A549 (cell line): ENCODE measurements at regions not wholly inside any gene's neighbourhood (a gene's known extent, or its start where the extent isn't known, plus 50 kb on each side); places are given as distances from the start of the nearest gene placed in this dataset.
"Not testable (repeated sequence)": the region's sequence is repeated elsewhere in the genome, so short reads cannot be mapped to it uniquely, and the experiment has no call there.

Experiments
- ATAC-seq, 2 experiments: fragments of 200-7000 bp in 1 of 2; fragments of >200 bp in 1 of 2; cut with Nextera tagmentation in 1 of 2; cut with Tn5 transposase in 1 of 2; 3 replicates each; pipeline versions ENCODE4 v1.8.0 to v1.9.1; 2018 to 2020; ENCODE audit warnings: mild to moderate bottlenecking in 1 of 2, moderate library complexity in 1 of 2
- CTCF ChIA-PET: fragments of 300-600 bp; sonication (Branson Sonifier 250); formaldehyde crosslinking; extraction: SDS; loops from one replicate; lab custom pipeline; 2021; ENCODE audit warnings: antibody characterized with exemption, inconsistent platforms; lab: Yijun Ruan, JAX
- POLR2A ChIA-PET: fragments of 350-600 bp; formaldehyde crosslinking; extraction: SDS; loops from one replicate; lab custom pipeline; 2021; ENCODE audit warnings: antibody characterized with exemption, inconsistent platforms; lab: Yijun Ruan, JAX
- DNase-seq, 2 experiments: peaks; one replicate each; pipeline versions ENCODE4 v3.0.0 to v3.0.0-alpha.2; 2011 to 2016; ENCODE audit warnings: low read depth in 1 of 2, low spot score in 1 of 2
- FAIRE-seq: peaks from 2 replicates; lab custom pipeline; 2011; peaks lifted over from hg19 to GRCh38; lab: Jason Lieb, UNC
- H3K27ac ChIP-seq, 2 experiments: fragments of >200 bp; sonication (Bioruptor Twin); formaldehyde crosslinking; 3 replicates each; pipeline ENCODE4 v1.5.1; 2016 to 2017
- H3K4me1 ChIP-seq: fragments of >200 bp; sonication (Bioruptor Twin); formaldehyde crosslinking; 3 replicates; pipeline ENCODE4 v1.6.1; 2016
- H3K4me2 ChIP-seq: fragments of >200 bp; sonication (Bioruptor Twin); formaldehyde crosslinking; 3 replicates; pipeline ENCODE4 v1.6.1; 2016
- H3K4me3 ChIP-seq: fragments of >200 bp; sonication (Bioruptor Twin); formaldehyde crosslinking; 3 replicates; pipeline ENCODE4 v1.5.1; 2016
- H3K9me3 ChIP-seq: fragments of >200 bp; sonication (Bioruptor Twin); formaldehyde crosslinking; 3 replicates; pipeline ENCODE4 v1.6.1; 2016
- ATOH8 ChIP-seq: fragments of 250-450 bp; sonication (Bioruptor Pico); IDR thresholded peaks from 2 replicates; pipeline ENCODE4 v1.5.0; 2020; ENCODE audit warnings: low read depth, mild to moderate bottlenecking, moderate library complexity
- BHLHE40 ChIP-seq: IDR thresholded peaks from 2 replicates; pipeline ENCODE4 v1.6.1; 2012; ENCODE audit warnings: low read depth, low read length, inconsistent platforms
- CHD4 ChIP-seq: fragments of 200-600 bp; sonication (generic); IDR thresholded peaks from 2 replicates; pipeline ENCODE4 v1.6.1; 2016; ENCODE audit warnings: antibody characterized with exemption, mild to moderate bottlenecking, borderline replicate concordance
- EHF ChIP-seq: fragments of 250-450 bp; sonication (Bioruptor Pico); IDR thresholded peaks from 2 replicates; pipeline ENCODE4 v1.5.0; 2020; ENCODE audit warnings: mild to moderate bottlenecking
- EHMT2 ChIP-seq: fragments of 200-600 bp; sonication (generic); IDR thresholded peaks from 2 replicates; pipeline ENCODE4 v1.6.1; 2016; ENCODE audit warnings: antibody characterized with exemption, low read depth, mild to moderate bottlenecking, moderate library complexity
- ELK1 ChIP-seq: fragments of 150-350 bp; IDR thresholded peaks from 2 replicates; pipeline ENCODE4 v1.6.1; 2014; ENCODE audit warnings: low read depth, mild to moderate bottlenecking, low read length
- EP300 ChIP-seq, 2 experiments: fragments of >200 bp; sonication (Bioruptor Twin); formaldehyde crosslinking; IDR thresholded peaks; 2 replicates in 1 of 2; 3 replicates in 1 of 2; pipeline ENCODE4 v1.6.1; 2016 to 2017
- FOSB ChIP-seq: fragments of 250-450 bp; sonication (Bioruptor Pico); IDR thresholded peaks from 2 replicates; pipeline ENCODE4 v1.5.0; 2020; ENCODE audit warnings: mild to moderate bottlenecking, moderate library complexity
- FOSL2 ChIP-seq, 2 experiments: fragments of 450-650 bp in 1 of 2; fragments of >200 bp in 1 of 2; sonication (Bioruptor Twin) in 1 of 2; formaldehyde crosslinking; IDR thresholded peaks; 2 replicates each; pipeline versions ENCODE4 v1.5.0 to v1.6.1; 2016 to 2020; ENCODE audit warnings: mild to moderate bottlenecking in 1 of 2, moderate library complexity in 1 of 2
- HOXA7 ChIP-seq: fragments of 250-450 bp; sonication (Bioruptor Pico); IDR thresholded peaks from 2 replicates; pipeline ENCODE4 v1.5.0; 2020; ENCODE audit warnings: mild to moderate bottlenecking, moderate library complexity
- JUN ChIP-seq, 2 experiments: fragments of >200 bp; sonication (Bioruptor Twin); formaldehyde crosslinking; IDR thresholded peaks; 2 replicates in 1 of 2; 3 replicates in 1 of 2; pipeline ENCODE4 v1.6.1; 2016 to 2017
- KDM5A ChIP-seq: fragments of 200-600 bp; sonication (generic); IDR thresholded peaks from 2 replicates; pipeline ENCODE4 v1.6.1; 2016; ENCODE audit warnings: antibody characterized with exemption, mild to moderate bottlenecking
- MAZ ChIP-seq: fragments of 150-350 bp; IDR thresholded peaks from 2 replicates; pipeline ENCODE4 v1.6.1; 2014; ENCODE audit warnings: antibody characterized with exemption, low read depth, low read length, borderline replicate concordance
- NR3C1 ChIP-seq: fragments of >200 bp; sonication (Bioruptor Twin); formaldehyde crosslinking; IDR thresholded peaks from 3 replicates; pipeline ENCODE4 v1.6.1; 2017
- POLR2AphosphoS2 ChIP-seq: conservative IDR thresholded peaks from 2 replicates; pipeline ENCODE4 v1.6.1; 2012; ENCODE audit warnings: low read length, improper control_type of control experiment, inconsistent platforms
- RCOR1 ChIP-seq: fragments of 150-350 bp; IDR thresholded peaks from 2 replicates; pipeline ENCODE4 v1.6.1; 2014; ENCODE audit warnings: antibody characterized with exemption, low read length, low read depth
- RFX5 ChIP-seq: fragments of 450-650 bp; IDR thresholded peaks from 2 replicates; pipeline ENCODE4 v1.7.1; 2014; ENCODE audit warnings: antibody characterized with exemption, mild to moderate bottlenecking, moderate library complexity
- ZC3H11A ChIP-seq: fragments of 450-650 bp; IDR thresholded peaks from 2 replicates; pipeline ENCODE4 v1.6.1; 2014; ENCODE audit warnings: antibody characterized with exemption, mild to moderate bottlenecking
- ZFP36 ChIP-seq: fragments of 450-650 bp; IDR thresholded peaks from 2 replicates; pipeline ENCODE4 v1.6.1; 2014; ENCODE audit warnings: borderline replicate concordance; ENCODE audit not compliant: partially characterized antibody
- ZNF302 ChIP-seq: fragments of 250-450 bp; sonication (Bioruptor Pico); IDR thresholded peaks from 2 replicates; pipeline ENCODE4 v1.9.0; 2021; ENCODE audit warnings: inconsistent platforms, mild to moderate bottlenecking, moderate library complexity
- ZSCAN20 ChIP-seq: fragments of 250-450 bp; sonication (Bioruptor Pico); IDR thresholded peaks from 2 replicates; pipeline ENCODE4 v1.8.0; 2022; ENCODE audit warnings: mild to moderate bottlenecking, moderate library complexity
- WGBS: methylation state at CpG from one replicate; pipeline ENCODE4 v1.1.6; 2017; ENCODE audit errors: missing lambda C conversion rate; 5-methylcytosine and 5-hydroxymethylcytosine counted together
- TF ChIP-seq, protein P1 (sequence below): fragments of 250-450 bp; sonication (Bioruptor Pico); IDR thresholded peaks from 2 replicates; pipeline ENCODE4 v1.5.0; 2021; ENCODE audit warnings: mild to moderate bottlenecking, moderate library complexity, borderline replicate concordance

- H3K4me1 ChIP-seq, result peaks cover 14% of the 10 kb centered on the region
- H3K4me3 ChIP-seq, result no peak overlapping the region
- FAIRE-seq, result peak; percentile 54
- H3K27ac ChIP-seq, result no peak overlapping the region
- DNase-seq, result peak; percentile 6 to 18
- CTCF ChIA-PET, result no interaction called here
- 24% methylated on average over 3 of the region's 3 CpGs for WGBS
- ATAC-seq, result 0 out of 6 replicates have a peak, but pooled peaks of 1 of the 2 experiments have one; percentile 66
- H3K4me2 ChIP-seq, result peak overlapping the region; percentile 31; the same call in 2 of the 3 replicates
- TF ChIP-seq FOSL2 (IDR thresholded peaks at IDR 0.05) (peak; percentile 69), FOSL2 (CRISPR knock-in tag; IDR thresholded peaks at IDR 0.05) (peak; percentile 41; the same call in 1 of the 2 replicates), ZNF302 (CRISPR knock-in tag) (no peak)
- TF ChIP-seq, all 56 proteins: peak for 1
- POLR2A ChIA-PET, result no interaction called here
- H3K9me3 ChIP-seq, result no peaks in the 10 kb centered on the region
Observed at GRCh38 chr9:29078063-29078666, 1504.9 kb upstream of the C9orf72 start.

GRCh38 chr9:29100762-29101161 lies 1527.5 kb upstream of the C9orf72 start:
- FAIRE-seq (no peak), ATAC-seq (no peak), DNase-seq (no peak)
- 1% methylated on average over 2 of the region's 2 CpGs for WGBS
- H3K27ac ChIP-seq, result no peak overlapping the region
- ChIA-PET CTCF (no interaction called here), POLR2A (no interaction called here)
- H3K9me3 ChIP-seq, result no peaks in the 10 kb centered on the region
- no peak for TF ChIP-seq EP300 (IDR thresholded peaks at IDR 0.05)
- no peak for TF ChIP-seq RCOR1
- no peak for TF ChIP-seq HOXA7 (CRISPR knock-in tag)
- TF ChIP-seq, protein P1, sequence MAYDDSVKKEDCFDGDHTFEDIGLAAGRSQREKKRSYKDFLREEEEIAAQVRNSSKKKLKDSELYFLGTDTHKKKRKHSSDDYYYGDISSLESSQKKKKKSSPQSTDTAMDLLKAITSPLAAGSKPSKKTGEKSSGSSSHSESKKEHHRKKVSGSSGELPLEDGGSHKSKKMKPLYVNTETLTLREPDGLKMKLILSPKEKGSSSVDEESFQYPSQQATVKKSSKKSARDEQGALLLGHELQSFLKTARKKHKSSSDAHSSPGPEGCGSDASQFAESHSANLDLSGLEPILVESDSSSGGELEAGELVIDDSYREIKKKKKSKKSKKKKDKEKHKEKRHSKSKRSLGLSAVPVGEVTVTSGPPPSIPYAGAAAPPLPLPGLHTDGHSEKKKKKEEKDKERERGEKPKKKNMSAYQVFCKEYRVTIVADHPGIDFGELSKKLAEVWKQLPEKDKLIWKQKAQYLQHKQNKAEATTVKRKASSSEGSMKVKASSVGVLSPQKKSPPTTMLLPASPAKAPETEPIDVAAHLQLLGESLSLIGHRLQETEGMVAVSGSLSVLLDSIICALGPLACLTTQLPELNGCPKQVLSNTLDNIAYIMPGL (CRISPR knock-in tag), result no peak
- no peak for TF ChIP-seq ELK1
- TF ChIP-seq MAZ, result no peak
- TF ChIP-seq RFX5, result no peak
- TF ChIP-seq EHF (CRISPR knock-in tag), result no peak
- no peak for TF ChIP-seq ATOH8
- no peak overlapping the region for H3K4me2 ChIP-seq
- no peak overlapping the region for H3K4me3 ChIP-seq
- H3K4me1 ChIP-seq, result no peaks in the 10 kb centered on the region

GRCh38 chr9:29104166-29104565 lies 1530.9 kb upstream of the C9orf72 start:
- H3K4me2 ChIP-seq, result not testable (repeated sequence)

GRCh38 chr9:29118555-29118954 lies 1545.3 kb upstream of the C9orf72 start:
- FAIRE-seq, result no peak
- 22% methylated on average over 6 of the region's 6 CpGs for WGBS
- Histone ChIP-seq H3K27ac (no peak overlapping the region), H3K4me1 (no peaks in the 10 kb centered on the region), H3K4me2 (no peak overlapping the region), H3K4me3 (no peak overlapping the region), H3K9me3 (no peaks in the 10 kb centered on the region; the same call in 1 of the 3 replicates)
- no peak for ATAC-seq
- no peak for DNase-seq
- no peak for TF ChIP-seq POLR2AphosphoS2
- TF ChIP-seq NR3C1, result no peak
- no peak for TF ChIP-seq FOSB (CRISPR knock-in tag)
- no peak for TF ChIP-seq ZC3H11A
- no peak for TF ChIP-seq RFX5
- no peak for TF ChIP-seq ZFP36
- no peak for TF ChIP-seq RCOR1
- TF ChIP-seq JUN (IDR thresholded peaks at IDR 0.05), result no peak
- TF ChIP-seq CHD4, result no peak
- no peak for TF ChIP-seq BHLHE40
- TF ChIP-seq ZSCAN20 (CRISPR knock-in tag), result no peak
- TF ChIP-seq KDM5A, result no peak
- no peak for TF ChIP-seq HOXA7 (CRISPR knock-in tag)
- no peak for TF ChIP-seq EHMT2
- ChIA-PET POLR2A (no interaction called here), CTCF (no interaction called here)

More at GRCh38 chr9:29104166-29104565, 1530.9 kb upstream of the C9orf72 start:
- DNase-seq, ATAC-seq, POLR2A ChIA-PET, H3K9me3 ChIP-seq, CTCF ChIA-PET, H3K4me3 ChIP-seq, FAIRE-seq, H3K27ac ChIP-seq, H3K4me1 ChIP-seq: not testable (repeated sequence)
- 10% methylated on average over 1 of the region's 1 CpG for WGBS
